Psoas muscle (tissue), 7 donors: ENCODE measurements at regions not wholly inside any gene's neighbourhood (a gene's known extent, or its start where the extent isn't known, plus 50 kb on each side); places are given as distances from the start of the nearest gene placed in this dataset.

Experiments used
- ATAC-seq, 4 donors: fragments of 200-7000 bp; cut with Tn5 transposase; one replicate each; pipeline ENCODE4 v1.9.1; 2020; ENCODE audit warnings: moderate library complexity in 3 of 4, mild to moderate bottlenecking in 2 of 4
- DNase-seq, 2 donors: peaks; one replicate each; pipeline ENCODE4 v3.0.0-alpha.2; 2020
- H3K27ac ChIP-seq: fragments of 200-600 bp; one replicate; pipeline ENCODE4 v1.8.0; 2022
- H3K27me3 ChIP-seq, 3 donors: fragments of 200-600 bp in 1 of 3; one replicate each; pipeline versions ENCODE4 v1.6.1 to v1.8.0; 2013 to 2022; ENCODE audit warnings: low read length in 2 of 3, mild to moderate bottlenecking in 2 of 3, moderate library complexity in 1 of 3; ENCODE audit not compliant: insufficient read depth in 3 of 3
- H3K36me3 ChIP-seq, 2 donors: fragments of 200-600 bp in 1 of 2; one replicate each; pipeline versions ENCODE4 v1.6.1 to v1.8.0; 2013 to 2022; ENCODE audit warnings: low read depth in 1 of 2, mild to moderate bottlenecking in 1 of 2, moderate library complexity in 1 of 2; ENCODE audit not compliant: insufficient read depth in 1 of 2
- H3K4me1 ChIP-seq: fragments of 200-600 bp; one replicate; pipeline ENCODE4 v1.8.0; 2022
- H3K4me3 ChIP-seq: fragments of 200-600 bp; one replicate; pipeline ENCODE4 v1.8.0; 2022; ENCODE audit warnings: mild to moderate bottlenecking
- H3K9me3 ChIP-seq: fragments of 200-600 bp; one replicate; pipeline ENCODE4 v1.8.0; 2022
- WGBS, 3 donors: extraction: QIAGEN DNeasy Blood & Tissue Kit; methylation state at CpG; one replicate each; pipeline versions ENCODE4 v1.1.6 to v1.1.7; 2013; 5-methylcytosine and 5-hydroxymethylcytosine counted together
- intact Hi-C, 2 donors: fragments of 100-400 bp; cut with DNase I; formaldehyde crosslinking; loops; one replicate each; pipeline versions ENCODE4 v1.11.0 to v1.14.2; 2022
- TF ChIP-seq, protein P1 (sequence below): fragments of 200-600 bp; IDR thresholded peaks from one replicate; pipeline ENCODE4 v1.8.0; 2022; ENCODE audit warnings: antibody characterized with exemption
- donor health status: healthy with polysubstance abuse.
- donor health status: DM: no; HTN: no; CAD: no; lungs with moderate emphysema.
- donor health status: Bipolar disorder and iron deficiency.
- donor health status: healthy.
- donor health status: DM: yes; HTN: yes; CAD: no.
- donor health status: DM: no; HTN: no; CAD: no.
- donor health status: DM: yes; HTN: yes; CAD: no.

DNA sequence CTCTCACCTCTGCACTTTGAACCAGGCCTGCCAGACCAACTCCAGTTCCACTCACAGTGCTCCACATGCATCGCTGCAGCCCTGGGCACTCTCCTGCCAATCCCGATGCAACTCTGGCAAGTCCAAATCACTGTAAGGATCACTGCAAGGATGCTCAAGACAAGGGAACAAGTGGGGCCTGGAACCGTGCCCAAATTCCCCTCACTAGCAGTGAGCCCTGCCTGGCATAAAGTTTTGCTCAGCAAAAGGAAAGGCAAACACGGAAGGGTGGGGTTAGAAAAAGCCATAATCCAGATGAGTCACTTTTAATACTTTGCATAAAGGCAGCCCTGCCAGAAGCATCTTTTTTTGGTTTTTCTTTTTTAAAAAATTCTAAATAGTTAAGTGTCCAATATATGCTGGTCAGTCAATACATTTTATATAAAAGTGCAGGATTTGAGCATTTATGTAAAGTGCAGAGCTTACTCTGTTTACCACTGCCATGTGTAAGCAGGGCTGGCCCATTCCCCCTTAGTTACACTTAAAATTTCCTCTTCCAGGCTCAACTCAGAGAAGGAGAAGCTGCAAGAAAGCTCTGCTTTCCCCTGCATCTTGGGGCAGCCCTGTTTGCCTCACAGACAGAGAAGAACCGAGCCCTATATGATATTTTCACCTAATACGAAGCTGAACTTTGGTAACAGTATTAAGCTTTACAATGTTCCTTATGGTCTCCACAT, 102.2 kb downstream of the CD47 start:
- DNase-seq (peak; percentile 53 to 63), ATAC-seq (peak in 2 of 4 donors; percentile 27 to 38)
- Histone ChIP-seq H3K36me3 (no peaks in the 10 kb centered on the region), H3K4me3 (no peak overlapping the region), H3K9me3 (no peaks in the 10 kb centered on the region), H3K4me1 (peaks cover 10% of the 10 kb centered on the region), H3K27ac (no peak overlapping the region), H3K27me3 (no peaks in the 10 kb centered on the region)
- TF ChIP-seq, protein P1, sequence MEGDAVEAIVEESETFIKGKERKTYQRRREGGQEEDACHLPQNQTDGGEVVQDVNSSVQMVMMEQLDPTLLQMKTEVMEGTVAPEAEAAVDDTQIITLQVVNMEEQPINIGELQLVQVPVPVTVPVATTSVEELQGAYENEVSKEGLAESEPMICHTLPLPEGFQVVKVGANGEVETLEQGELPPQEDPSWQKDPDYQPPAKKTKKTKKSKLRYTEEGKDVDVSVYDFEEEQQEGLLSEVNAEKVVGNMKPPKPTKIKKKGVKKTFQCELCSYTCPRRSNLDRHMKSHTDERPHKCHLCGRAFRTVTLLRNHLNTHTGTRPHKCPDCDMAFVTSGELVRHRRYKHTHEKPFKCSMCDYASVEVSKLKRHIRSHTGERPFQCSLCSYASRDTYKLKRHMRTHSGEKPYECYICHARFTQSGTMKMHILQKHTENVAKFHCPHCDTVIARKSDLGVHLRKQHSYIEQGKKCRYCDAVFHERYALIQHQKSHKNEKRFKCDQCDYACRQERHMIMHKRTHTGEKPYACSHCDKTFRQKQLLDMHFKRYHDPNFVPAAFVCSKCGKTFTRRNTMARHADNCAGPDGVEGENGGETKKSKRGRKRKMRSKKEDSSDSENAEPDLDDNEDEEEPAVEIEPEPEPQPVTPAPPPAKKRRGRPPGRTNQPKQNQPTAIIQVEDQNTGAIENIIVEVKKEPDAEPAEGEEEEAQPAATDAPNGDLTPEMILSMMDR, result no peak
- 56 to 72% (median 71%) methylated on average over 6 of the region's 6 CpGs for WGBS, 3 donors
- intact Hi-C loops, result no loop called here

- Histone ChIP-seq H3K27me3 (no peaks in the 10 kb centered on the region), H3K9me3 (no peaks in the 10 kb centered on the region), H3K4me1 (peaks cover 10% of the 10 kb centered on the region), H3K27ac (peak overlapping the region; percentile 12), H3K36me3 (no peaks in the 10 kb centered on the region), H3K4me3 (no peak overlapping the region)
- 24 to 31% (median 28%) methylated on average over 8 of the region's 8 CpGs for WGBS, 3 donors
- peak; percentile 76 to 77 for DNase-seq
- TF ChIP-seq, protein P1, result no peak
- intact Hi-C loops, result no loop called here
- peak; percentile 30 to 81 (median 78) for ATAC-seq
Observed at GRCh38 chr3:107987036-107987939, 103.5 kb downstream of the CD47 start.

GRCh38 chr3:107986505-107986904, 104.3 kb downstream of the CD47 start:
- WGBS, 3 donors, result 63 to 77% (median 70%) methylated on average over 4 of the region's 4 CpGs
- Histone ChIP-seq H3K4me1 (peaks cover 10% of the 10 kb centered on the region), H3K36me3 (no peaks in the 10 kb centered on the region), H3K9me3 (no peaks in the 10 kb centered on the region), H3K27ac (peak overlapping the region; percentile 12), H3K27me3 (no peaks in the 10 kb centered on the region), H3K4me3 (no peak overlapping the region)
- DNase-seq (no peak), ATAC-seq (no peak)
- intact Hi-C loops, result no loop called here
- TF ChIP-seq, protein P1, result no peak

DNA sequence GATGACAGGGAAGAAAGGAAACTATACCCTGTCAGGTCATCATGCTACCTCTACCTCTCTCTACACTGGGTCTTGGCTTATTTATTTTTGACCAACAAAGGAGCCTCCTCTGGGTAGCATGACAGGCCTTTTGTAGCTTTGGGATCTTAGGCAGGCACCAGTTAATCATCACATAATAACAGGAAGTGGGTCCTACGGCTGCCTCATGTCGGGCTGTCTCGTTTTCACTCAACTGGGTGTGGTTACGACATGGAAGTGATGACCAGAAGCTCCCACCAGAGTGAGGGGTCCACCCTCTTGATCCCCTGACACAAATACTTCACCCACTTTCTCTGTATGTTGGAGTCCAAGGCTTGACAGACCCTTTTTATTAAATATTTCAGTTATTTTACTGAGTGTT, 105.3 kb downstream of the CD47 start:
- Histone ChIP-seq H3K36me3 (no peaks in the 10 kb centered on the region), H3K27ac (no peak overlapping the region), H3K4me1 (peaks cover 10% of the 10 kb centered on the region), H3K27me3 (no peaks in the 10 kb centered on the region), H3K9me3 (no peaks in the 10 kb centered on the region), H3K4me3 (no peak overlapping the region)
- TF ChIP-seq, protein P1, result no peak
- 64 to 78% (median 70%) methylated on average over 4 of the region's 4 CpGs for WGBS, 3 donors
- intact Hi-C loops, result no loop called here
- DNase-seq, result no peak
- ATAC-seq, result no peak
